ENCODE measurements at regions not wholly inside any gene's neighbourhood (a gene's known extent, or its start where the extent isn't known, plus 50 kb on each side); places are given as distances from the start of the nearest gene placed in this dataset.

DNA sequence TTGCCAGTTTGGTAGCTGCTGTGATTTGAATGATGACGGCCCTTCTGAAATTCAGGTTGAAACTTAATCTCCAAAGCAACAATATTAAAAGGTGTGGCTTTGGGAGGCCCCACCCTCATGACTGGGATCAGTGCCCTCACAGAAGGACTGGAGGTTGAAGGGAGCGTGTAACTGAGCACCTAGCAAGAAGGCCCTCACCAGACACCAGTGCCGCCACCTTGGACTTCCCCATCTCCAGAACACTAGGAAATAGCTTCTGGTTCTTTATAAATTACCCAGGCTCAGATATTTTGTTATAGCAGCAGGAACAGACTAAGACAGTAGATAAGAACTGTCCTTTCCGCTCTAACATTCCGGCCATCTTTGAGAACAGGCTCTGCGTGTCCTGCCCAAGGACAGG is 243.1 kb downstream of the DLL1 start:
- Histone ChIP-seq H3K4me1 (ENCODE audit: control insufficient read depth, low read length) (no peaks in the 10 kb centered on the region), H3K27me3 (ENCODE audit: control insufficient read depth, low read length) (no peaks in the 10 kb centered on the region), H3F3A (ENCODE audit: control insufficient read depth, insufficient read depth) (no peaks in the 10 kb centered on the region), H3K9me2 (replicated peaks; ENCODE audit: control insufficient read depth, low read length) (no peaks in the 10 kb centered on the region), H3K79me2 (ENCODE audit: control insufficient read depth, low read length) (no peaks in the 10 kb centered on the region), H3K9me3 (ENCODE audit: control insufficient read depth, insufficient read depth, low read length) (peaks cover 8% of the 10 kb centered on the region; the same call in 1 of the 2 replicates), H3K27ac (ENCODE audit: low read depth, low read length) (no peak overlapping the region), H3K36me3 (ENCODE audit: control insufficient read depth, low read length) (no peaks in the 10 kb centered on the region), H4K20me1 (ENCODE audit: control insufficient read depth, insufficient read depth, low read depth, low read length) (no peaks in the 10 kb centered on the region), H3K4me3 (ENCODE audit: low read length) (no peak overlapping the region), H3K4me2 (ENCODE audit: low read length) (no peak overlapping the region)
- TF ChIP-seq EZH2phosphoT487 (IDR thresholded peaks at IDR 0.05; ENCODE audit: borderline replicate concordance, low read length) = no peak
- TF ChIP-seq, protein P1, sequence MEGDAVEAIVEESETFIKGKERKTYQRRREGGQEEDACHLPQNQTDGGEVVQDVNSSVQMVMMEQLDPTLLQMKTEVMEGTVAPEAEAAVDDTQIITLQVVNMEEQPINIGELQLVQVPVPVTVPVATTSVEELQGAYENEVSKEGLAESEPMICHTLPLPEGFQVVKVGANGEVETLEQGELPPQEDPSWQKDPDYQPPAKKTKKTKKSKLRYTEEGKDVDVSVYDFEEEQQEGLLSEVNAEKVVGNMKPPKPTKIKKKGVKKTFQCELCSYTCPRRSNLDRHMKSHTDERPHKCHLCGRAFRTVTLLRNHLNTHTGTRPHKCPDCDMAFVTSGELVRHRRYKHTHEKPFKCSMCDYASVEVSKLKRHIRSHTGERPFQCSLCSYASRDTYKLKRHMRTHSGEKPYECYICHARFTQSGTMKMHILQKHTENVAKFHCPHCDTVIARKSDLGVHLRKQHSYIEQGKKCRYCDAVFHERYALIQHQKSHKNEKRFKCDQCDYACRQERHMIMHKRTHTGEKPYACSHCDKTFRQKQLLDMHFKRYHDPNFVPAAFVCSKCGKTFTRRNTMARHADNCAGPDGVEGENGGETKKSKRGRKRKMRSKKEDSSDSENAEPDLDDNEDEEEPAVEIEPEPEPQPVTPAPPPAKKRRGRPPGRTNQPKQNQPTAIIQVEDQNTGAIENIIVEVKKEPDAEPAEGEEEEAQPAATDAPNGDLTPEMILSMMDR (IDR thresholded peaks at IDR 0.05; ENCODE audit: low read depth, low read length, poor library complexity, severe bottlenecking) = no peak

DNA sequence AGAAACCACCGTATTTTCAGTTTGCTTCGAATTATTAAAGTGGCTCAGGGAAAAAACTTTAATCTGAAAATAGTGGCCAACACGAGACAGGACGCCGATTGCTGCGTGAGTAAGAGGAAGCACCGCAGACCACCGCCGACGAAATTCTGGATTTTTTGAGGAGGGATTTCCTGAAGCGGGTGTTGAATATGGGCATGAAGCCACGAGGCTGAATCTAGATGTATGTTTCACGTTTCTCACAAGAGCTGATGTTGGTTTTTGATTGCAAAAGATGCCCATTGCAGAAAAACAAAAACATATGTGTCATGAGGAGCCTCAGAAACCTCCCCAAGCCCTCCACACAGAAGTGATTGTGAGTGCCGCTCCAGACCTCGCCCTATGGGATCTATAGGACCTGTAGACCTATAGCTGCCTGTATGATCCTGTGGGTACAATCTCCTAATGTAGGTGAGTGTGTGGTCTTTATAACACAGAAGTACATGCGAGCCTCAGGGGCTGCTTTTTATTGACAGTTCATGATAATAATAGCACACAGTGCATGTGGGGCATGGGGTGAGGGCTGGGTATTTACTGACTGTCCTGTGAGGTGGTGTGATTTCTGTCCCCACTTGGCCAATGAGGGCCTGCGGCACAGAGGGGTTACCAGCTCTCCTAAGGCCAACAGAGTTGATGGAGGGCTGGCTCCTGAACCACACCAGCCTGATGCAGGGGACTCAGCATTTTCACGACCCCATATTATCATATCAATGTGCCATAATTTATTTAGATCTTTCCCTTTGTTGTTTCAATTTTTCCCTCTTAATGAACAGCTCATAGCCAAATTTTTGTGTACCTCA is 243.9 kb downstream of the DLL1 start:
- Histone ChIP-seq H3K4me1 (ENCODE audit: control insufficient read depth, low read length) (no peaks in the 10 kb centered on the region), H3K27ac (ENCODE audit: low read depth, low read length) (no peak overlapping the region), H3K4me2 (ENCODE audit: low read length) (no peak overlapping the region), H3K27me3 (ENCODE audit: control insufficient read depth, low read length) (no peaks in the 10 kb centered on the region), H3K36me3 (ENCODE audit: control insufficient read depth, low read length) (no peaks in the 10 kb centered on the region), H3K4me3 (ENCODE audit: low read length) (no peak overlapping the region), H3F3A (ENCODE audit: control insufficient read depth, insufficient read depth) (no peaks in the 10 kb centered on the region), H3K9me3 (ENCODE audit: control insufficient read depth, insufficient read depth, low read length) (peaks cover 8% of the 10 kb centered on the region; the same call in 1 of the 2 replicates), H3K79me2 (ENCODE audit: control insufficient read depth, low read length) (no peaks in the 10 kb centered on the region), H3K9me2 (replicated peaks; ENCODE audit: control insufficient read depth, low read length) (no peaks in the 10 kb centered on the region), H4K20me1 (ENCODE audit: control insufficient read depth, insufficient read depth, low read depth, low read length) (no peaks in the 10 kb centered on the region)
- no peak for TF ChIP-seq EZH2phosphoT487 (IDR thresholded peaks at IDR 0.05; ENCODE audit: borderline replicate concordance, low read length)
- TF ChIP-seq, protein P1 (IDR thresholded peaks at IDR 0.05; ENCODE audit: low read depth, low read length, poor library complexity, severe bottlenecking) = no peak

DNA sequence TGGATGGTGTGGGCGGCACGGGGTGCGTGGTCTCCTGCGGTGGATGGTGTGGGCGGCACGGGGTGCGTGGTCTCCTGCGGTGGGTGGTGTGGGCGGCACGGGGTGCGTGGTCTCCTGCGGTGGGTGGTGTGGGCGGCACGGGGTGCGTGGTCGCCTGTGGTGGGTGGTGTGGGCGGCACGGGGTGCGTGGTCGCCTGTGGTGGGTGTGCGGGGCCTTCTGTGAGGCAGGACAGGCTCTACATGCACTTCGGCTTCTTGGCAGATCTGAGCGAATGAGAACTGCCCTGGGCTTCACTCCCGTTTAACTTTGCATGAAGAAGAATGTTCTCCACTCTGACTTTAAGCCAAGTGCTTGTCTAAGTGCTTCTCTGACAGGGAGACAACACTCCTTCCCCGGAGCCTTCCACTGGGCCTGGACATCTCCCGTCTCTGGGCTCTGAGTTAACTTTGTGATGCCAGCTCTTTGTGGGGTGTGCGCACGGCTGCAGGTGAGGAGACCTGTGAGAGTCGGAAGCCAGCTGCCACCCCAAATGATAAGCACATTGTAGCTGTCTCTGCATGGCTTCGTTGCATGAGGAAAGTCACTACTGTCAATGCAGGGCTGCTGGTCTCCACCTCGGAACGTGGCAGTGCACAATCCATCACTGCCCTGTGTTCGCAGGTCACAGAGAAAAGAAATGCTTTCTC is 244.8 kb downstream of the DLL1 start:
- no peaks in the 10 kb centered on the region for H3K4me1 ChIP-seq (ENCODE audit: control insufficient read depth, low read length)
- H3K27ac ChIP-seq (ENCODE audit: low read depth, low read length) = no peak overlapping the region
- TF ChIP-seq EZH2phosphoT487 (IDR thresholded peaks at IDR 0.05; ENCODE audit: borderline replicate concordance, low read length) = no peak
- TF ChIP-seq, protein P1 (IDR thresholded peaks at IDR 0.05; ENCODE audit: low read depth, low read length, poor library complexity, severe bottlenecking) = no peak

More for the DNA sequence above, 244.8 kb downstream of the DLL1 start:
- no peaks in the 10 kb centered on the region for H3K9me2 ChIP-seq (replicated peaks; ENCODE audit: control insufficient read depth, low read length)
- no peak overlapping the region for H3K4me2 ChIP-seq (ENCODE audit: low read length)
- H3K27me3 ChIP-seq (ENCODE audit: control insufficient read depth, low read length) = no peaks in the 10 kb centered on the region
- H3K4me3 ChIP-seq (ENCODE audit: low read length) = no peak overlapping the region
- H4K20me1 ChIP-seq (ENCODE audit: control insufficient read depth, insufficient read depth, low read depth, low read length) = no peaks in the 10 kb centered on the region
- no peaks in the 10 kb centered on the region for H3K79me2 ChIP-seq (ENCODE audit: control insufficient read depth, low read length)
- H3K36me3 ChIP-seq (ENCODE audit: control insufficient read depth, low read length) = no peaks in the 10 kb centered on the region
- H3F3A ChIP-seq (ENCODE audit: control insufficient read depth, insufficient read depth) = no peaks in the 10 kb centered on the region
- peaks cover 8% of the 10 kb centered on the region; the same call in 1 of the 2 replicates for H3K9me3 ChIP-seq (ENCODE audit: control insufficient read depth, insufficient read depth, low read length)
